Activated naive CD4-positive, alpha-beta T cell treated with anti-CD3 and anti-CD28 coated beads, Interleukin-2, amount 10 ng/mL, durations not matched to agents 7 days and 5 days (primary cell): ENCODE measurements at regions not wholly inside any gene's neighbourhood (a gene's known extent, or its start where the extent isn't known, plus 50 kb on each side); places are given as distances from the start of the nearest gene placed in this dataset.
"Not testable (repeated sequence)": the region's sequence is repeated elsewhere in the genome, so short reads cannot be mapped to it uniquely, and the experiment has no call there.

Experiments used
- CTCF ChIA-PET: fragments of 350-600 bp; sonication (Branson Sonifier 250); formaldehyde crosslinking; loops from one replicate; lab custom pipeline; 2021; ENCODE audit warnings: antibody characterized with exemption; lab: Charles Lee
- DNase-seq: peaks from one replicate; pipeline ENCODE4 v3.0.0-alpha.2; 2020
- H3K27ac Mint-ChIP-seq: one replicate; pipeline ENCODE4 v1.8.0; 2021; ENCODE audit warnings: mild to moderate bottlenecking, moderate library complexity, mixed read lengths
- H3K27me3 Mint-ChIP-seq: one replicate; pipeline ENCODE4 v1.8.0; 2021; ENCODE audit warnings: mild to moderate bottlenecking, mixed read lengths
- H3K36me3 Mint-ChIP-seq: one replicate; pipeline ENCODE4 v1.8.0; 2021; ENCODE audit warnings: mixed read lengths
- H3K4me1 Mint-ChIP-seq: one replicate; pipeline ENCODE4 v1.8.0; 2021; ENCODE audit warnings: mixed read lengths
- H3K4me3 Mint-ChIP-seq: one replicate; pipeline ENCODE4 v1.8.0; 2021; ENCODE audit warnings: mild to moderate bottlenecking, moderate library complexity, mixed read lengths
- H3K9me3 Mint-ChIP-seq: one replicate; pipeline ENCODE4 v1.8.0; 2021; ENCODE audit warnings: mixed read lengths

DNA sequence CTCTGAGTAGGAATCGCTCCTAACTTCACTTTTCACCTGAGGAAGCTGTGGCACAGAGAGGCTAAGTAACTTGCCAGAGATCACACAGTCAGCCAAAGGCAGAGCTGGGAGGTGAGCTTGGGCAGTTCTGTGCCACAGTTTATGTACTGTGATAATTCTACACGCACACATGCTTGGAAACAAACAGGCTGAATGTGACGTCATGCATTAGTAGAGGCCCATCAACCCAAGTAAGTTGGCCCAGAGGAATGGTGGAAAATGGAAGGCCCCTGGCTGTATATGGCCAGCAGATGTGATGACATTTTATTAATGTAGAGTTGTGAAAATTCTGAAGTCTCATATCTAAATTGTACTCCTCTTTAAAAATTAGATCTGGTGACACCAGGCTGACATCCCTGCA lies 394.0 kb downstream of the MIAT start:
- no peaks in the 10 kb centered on the region for H3K9me3 Mint-ChIP-seq
- H3K4me1 Mint-ChIP-seq, result no peaks in the 10 kb centered on the region
- CTCF ChIA-PET, result no interaction called here
- no peak for DNase-seq
- no peak overlapping the region for H3K27ac Mint-ChIP-seq
- H3K4me3 Mint-ChIP-seq, result no peak overlapping the region
- H3K27me3 Mint-ChIP-seq, result no peaks in the 10 kb centered on the region
- H3K36me3 Mint-ChIP-seq, result no peaks in the 10 kb centered on the region

DNA sequence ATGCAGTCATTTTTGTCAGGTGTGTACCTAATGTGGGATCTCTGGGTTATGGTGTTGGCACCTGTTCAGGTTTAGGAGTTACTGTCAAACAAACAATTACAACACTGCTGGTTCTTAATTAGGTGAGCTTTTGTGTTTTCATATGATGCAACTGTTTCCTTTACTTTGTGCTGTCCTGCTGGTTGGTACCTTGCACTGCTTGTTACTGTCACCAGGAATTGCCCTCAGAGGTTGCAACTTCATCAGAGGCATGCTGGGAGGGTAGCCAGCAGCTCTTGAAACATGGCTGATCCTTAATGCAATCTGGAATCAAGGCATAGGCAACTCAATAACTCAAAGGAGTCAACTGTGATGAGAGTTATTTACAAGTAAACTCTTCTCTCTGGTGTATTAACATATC lies 400.3 kb downstream of the MIAT start:
- no peak for DNase-seq
- CTCF ChIA-PET, result no interaction called here
- Mint-ChIP-seq H3K4me3 (no peak overlapping the region), H3K9me3 (no peaks in the 10 kb centered on the region), H3K4me1 (no peaks in the 10 kb centered on the region), H3K27me3 (peaks cover 4% of the 10 kb centered on the region), H3K27ac (no peak overlapping the region), H3K36me3 (no peaks in the 10 kb centered on the region)

DNA sequence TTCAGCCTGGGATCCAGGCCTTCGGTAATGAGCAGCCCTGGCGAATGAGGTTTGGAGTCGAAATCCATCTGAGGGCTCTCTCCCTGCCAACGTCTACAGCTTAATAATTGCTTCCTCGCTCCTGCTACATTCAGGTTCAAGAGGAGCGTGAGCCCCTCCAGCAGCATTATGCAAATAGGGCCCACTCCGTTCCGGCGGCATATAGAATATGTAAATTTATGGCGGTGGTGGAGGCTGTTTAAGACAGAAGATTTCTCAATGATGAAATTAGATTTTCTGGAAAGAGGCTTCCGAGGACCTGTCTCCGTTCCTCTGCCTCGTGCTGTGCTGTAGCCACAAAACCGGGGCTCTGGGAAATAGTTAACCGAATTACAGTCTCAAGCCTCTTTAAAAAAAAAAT lies 402.8 kb downstream of the MIAT start:
- Mint-ChIP-seq H3K4me1 (no peaks in the 10 kb centered on the region), H3K27ac (no peak overlapping the region), H3K27me3 (peaks cover 4% of the 10 kb centered on the region), H3K9me3 (no peaks in the 10 kb centered on the region), H3K4me3 (no peak overlapping the region), H3K36me3 (no peaks in the 10 kb centered on the region)
- CTCF ChIA-PET, result no interaction called here
- no peak for DNase-seq

DNA sequence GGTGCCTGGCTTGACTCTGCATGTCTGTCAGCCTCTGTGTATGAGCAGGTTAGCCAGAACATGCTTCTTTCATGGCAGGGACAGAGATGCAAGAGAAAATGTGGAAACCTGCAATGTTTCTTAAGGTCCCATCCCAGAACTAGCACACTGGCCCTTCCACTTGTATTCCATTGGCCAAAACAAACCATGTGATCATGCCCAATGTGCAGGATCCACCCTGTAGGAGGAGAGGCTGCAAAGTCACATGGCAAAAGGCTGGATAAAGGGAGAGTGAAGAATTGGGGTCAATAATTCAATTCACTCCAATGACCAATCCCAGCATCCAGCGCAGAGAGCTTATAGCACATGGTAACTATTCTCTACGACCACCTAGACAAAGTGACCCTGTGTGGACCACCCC lies 405.5 kb downstream of the MIAT start:
- no peak for DNase-seq
- Mint-ChIP-seq H3K9me3 (no peaks in the 10 kb centered on the region), H3K4me3 (no peak overlapping the region), H3K4me1 (no peaks in the 10 kb centered on the region), H3K27ac (no peak overlapping the region), H3K27me3 (peaks cover 4% of the 10 kb centered on the region), H3K36me3 (no peaks in the 10 kb centered on the region)
- CTCF ChIA-PET, result no interaction called here

DNA sequence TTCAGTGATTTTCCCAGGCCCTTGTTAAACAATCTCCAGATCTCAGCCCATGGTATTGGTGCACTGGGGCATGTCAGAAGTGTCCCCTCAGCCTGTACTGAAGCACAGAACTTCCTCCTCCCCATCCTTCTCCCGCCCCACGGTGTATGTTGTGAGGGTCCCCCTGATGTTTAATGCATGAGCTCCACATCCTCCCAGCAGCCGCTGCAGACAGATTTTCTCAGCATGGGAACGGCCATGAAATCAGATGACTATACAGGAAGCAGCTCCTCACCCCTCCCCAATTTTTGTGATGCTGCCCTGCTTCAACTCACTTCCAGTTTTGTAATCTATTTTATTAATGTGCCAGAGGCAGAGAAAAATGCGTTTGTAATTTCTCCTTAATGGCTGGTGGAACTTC lies 406.0 kb downstream of the MIAT start:
- Mint-ChIP-seq H3K4me1 (no peaks in the 10 kb centered on the region), H3K9me3 (no peaks in the 10 kb centered on the region), H3K36me3 (no peaks in the 10 kb centered on the region), H3K4me3 (no peak overlapping the region), H3K27me3 (peaks cover 4% of the 10 kb centered on the region), H3K27ac (no peak overlapping the region)
- CTCF ChIA-PET, result no interaction called here
- DNase-seq, result no peak

DNA sequence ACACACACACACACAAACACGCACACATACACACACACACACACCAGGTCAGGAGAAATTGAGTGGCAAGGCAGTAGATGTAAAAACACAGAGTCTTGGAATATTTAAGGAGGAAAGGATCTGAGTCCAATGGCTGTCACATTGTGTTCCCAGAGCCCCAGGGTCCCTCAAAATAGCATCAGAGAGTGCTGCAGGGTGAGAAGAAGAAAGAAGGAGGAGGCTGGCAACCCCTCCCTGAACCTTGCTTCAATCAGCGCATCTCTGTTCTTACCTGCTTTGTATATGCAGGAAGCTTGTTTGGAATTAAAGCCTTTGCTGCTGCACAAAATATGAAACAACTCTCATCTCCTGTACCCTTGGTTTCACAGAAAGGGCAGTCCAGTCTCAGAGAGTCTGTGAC lies 406.5 kb downstream of the MIAT start:
- Mint-ChIP-seq H3K27me3 (peaks cover 4% of the 10 kb centered on the region), H3K9me3 (no peaks in the 10 kb centered on the region), H3K4me3 (no peak overlapping the region), H3K4me1 (no peaks in the 10 kb centered on the region), H3K36me3 (no peaks in the 10 kb centered on the region), H3K27ac (no peak overlapping the region)
- CTCF ChIA-PET, result no interaction called here
- no peak for DNase-seq

DNA sequence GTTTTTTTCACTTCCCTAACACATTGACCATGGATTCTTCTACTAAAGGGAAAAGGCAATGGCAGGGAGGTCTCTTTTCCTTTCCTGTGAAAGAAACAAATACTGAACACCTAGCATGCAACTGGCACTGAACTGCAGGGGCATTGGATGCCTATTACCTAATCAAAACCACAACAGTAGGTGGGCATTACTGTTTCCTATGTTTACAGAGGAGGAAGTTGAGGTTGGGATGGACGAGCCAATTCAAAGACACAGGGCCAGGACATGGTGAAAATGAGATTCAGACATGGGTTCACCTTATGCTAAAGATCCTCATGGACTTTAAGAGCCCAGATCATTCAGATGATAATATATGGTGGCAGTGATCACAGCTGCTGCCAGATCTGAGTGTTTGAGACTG lies 407.0 kb downstream of the MIAT start:
- H3K9me3 Mint-ChIP-seq, result no peaks in the 10 kb centered on the region
- H3K4me3 Mint-ChIP-seq, result no peak overlapping the region
- H3K4me1 Mint-ChIP-seq, result no peaks in the 10 kb centered on the region
- no peak for DNase-seq
- CTCF ChIA-PET, result no interaction called here
- no peak overlapping the region for H3K27ac Mint-ChIP-seq
- H3K27me3 Mint-ChIP-seq, result peaks cover 4% of the 10 kb centered on the region
- no peaks in the 10 kb centered on the region for H3K36me3 Mint-ChIP-seq

DNA sequence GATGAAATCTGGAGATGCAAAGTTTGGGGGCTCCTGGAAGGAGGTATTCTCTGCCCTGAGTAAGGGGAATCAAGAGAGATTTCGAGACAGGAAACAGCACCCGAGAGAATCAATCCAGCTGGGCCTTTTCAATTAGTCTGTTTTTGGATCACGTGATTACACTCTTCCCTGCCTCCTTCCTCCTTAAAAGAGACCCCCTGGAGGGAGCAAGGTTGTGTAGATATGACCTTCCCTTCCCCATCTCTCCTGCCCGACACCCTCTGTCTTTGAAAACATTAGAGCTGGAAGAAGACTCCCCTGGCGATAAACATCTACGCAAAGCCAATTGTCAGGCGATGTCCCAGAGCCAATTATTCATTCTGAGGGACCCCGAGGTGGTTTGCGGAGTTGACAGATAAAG lies 407.9 kb downstream of the MIAT start:
- H3K27me3 Mint-ChIP-seq, result peaks cover 4% of the 10 kb centered on the region

DNA sequence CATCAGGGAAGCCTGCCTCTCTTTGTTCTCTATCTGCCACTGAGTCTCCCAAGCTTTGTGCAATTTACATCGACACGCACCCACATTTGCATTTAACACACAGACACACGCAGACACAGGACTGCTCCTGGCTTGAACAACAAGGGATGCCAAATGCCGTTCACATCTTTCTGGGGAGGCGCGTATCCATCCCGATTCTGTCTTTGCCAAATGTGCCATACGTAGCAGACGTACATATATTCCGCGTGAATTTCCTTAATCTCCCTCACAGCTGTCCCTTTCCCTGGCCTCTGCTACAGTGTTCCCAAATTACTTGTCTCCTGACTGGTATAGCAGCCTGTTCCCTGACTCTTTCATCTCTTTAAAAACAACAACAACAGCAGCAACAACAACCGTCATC lies 409.5 kb downstream of the MIAT start:
- Mint-ChIP-seq H3K4me1 (no peaks in the 10 kb centered on the region), H3K4me3 (no peak overlapping the region), H3K27me3 (peaks cover under 1% of the 10 kb centered on the region), H3K36me3 (no peaks in the 10 kb centered on the region), H3K27ac (no peak overlapping the region), H3K9me3 (no peaks in the 10 kb centered on the region)
- CTCF ChIA-PET, result no interaction called here
- no peak for DNase-seq

More for the DNA sequence above, 407.9 kb downstream of the MIAT start:
- Mint-ChIP-seq H3K36me3 (no peaks in the 10 kb centered on the region), H3K4me3 (no peak overlapping the region), H3K27ac (no peak overlapping the region), H3K9me3 (no peaks in the 10 kb centered on the region), H3K4me1 (no peaks in the 10 kb centered on the region)
- CTCF ChIA-PET, result no interaction called here
- DNase-seq, result no peak

DNA sequence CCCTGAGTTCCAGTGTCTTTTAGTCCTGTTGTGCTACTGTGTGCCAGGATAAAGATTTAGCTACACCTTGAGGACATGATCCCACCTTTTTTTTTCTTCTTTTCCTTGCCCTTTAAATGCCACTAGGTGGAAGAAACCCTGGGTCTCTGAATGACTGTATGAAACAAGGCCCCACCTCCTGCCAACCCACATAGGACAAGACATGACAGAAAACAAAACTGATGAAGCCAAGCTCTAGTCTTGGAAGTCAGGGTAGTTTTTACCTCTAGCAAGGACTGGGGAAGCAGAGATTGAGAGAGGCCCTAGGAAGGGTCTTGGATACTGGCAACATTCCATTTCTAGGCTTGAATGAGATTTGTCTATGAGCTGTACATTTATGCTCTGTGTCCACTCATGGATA lies 410.7 kb downstream of the MIAT start:
- DNase-seq, result no peak
- H3K4me3 Mint-ChIP-seq, result no peak overlapping the region
- H3K27me3 Mint-ChIP-seq, result no peaks in the 10 kb centered on the region
- no peaks in the 10 kb centered on the region for H3K4me1 Mint-ChIP-seq
- CTCF ChIA-PET, result no interaction called here
- no peak overlapping the region for H3K27ac Mint-ChIP-seq
- H3K9me3 Mint-ChIP-seq, result no peaks in the 10 kb centered on the region
- H3K36me3 Mint-ChIP-seq, result no peaks in the 10 kb centered on the region

DNA sequence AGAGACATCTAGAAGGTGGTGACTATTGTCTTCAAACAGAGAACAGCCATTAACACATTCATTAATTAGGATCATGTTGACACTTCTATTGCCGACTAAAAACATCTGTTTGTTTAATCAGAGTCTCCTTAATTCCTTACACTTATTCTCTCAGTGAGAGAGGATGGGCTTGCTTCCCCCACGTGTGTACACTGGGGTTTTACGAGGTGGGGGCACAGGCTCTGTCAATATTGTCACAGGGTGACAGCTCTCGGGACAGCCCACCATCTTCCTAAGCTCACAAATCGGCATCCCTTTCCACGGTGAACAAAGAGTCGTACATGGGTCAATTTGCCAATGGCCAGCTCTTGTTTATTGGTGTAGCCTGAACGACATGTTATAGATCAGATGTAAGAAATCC lies 413.2 kb downstream of the MIAT start:
- DNase-seq, result no peak
- CTCF ChIA-PET, result no interaction called here
- peaks cover 7% of the 10 kb centered on the region for H3K27me3 Mint-ChIP-seq
- no peaks in the 10 kb centered on the region for H3K4me1 Mint-ChIP-seq
- H3K36me3 Mint-ChIP-seq, result no peaks in the 10 kb centered on the region
- H3K4me3 Mint-ChIP-seq, result no peak overlapping the region
- H3K9me3 Mint-ChIP-seq, result no peaks in the 10 kb centered on the region
- no peak overlapping the region for H3K27ac Mint-ChIP-seq

DNA sequence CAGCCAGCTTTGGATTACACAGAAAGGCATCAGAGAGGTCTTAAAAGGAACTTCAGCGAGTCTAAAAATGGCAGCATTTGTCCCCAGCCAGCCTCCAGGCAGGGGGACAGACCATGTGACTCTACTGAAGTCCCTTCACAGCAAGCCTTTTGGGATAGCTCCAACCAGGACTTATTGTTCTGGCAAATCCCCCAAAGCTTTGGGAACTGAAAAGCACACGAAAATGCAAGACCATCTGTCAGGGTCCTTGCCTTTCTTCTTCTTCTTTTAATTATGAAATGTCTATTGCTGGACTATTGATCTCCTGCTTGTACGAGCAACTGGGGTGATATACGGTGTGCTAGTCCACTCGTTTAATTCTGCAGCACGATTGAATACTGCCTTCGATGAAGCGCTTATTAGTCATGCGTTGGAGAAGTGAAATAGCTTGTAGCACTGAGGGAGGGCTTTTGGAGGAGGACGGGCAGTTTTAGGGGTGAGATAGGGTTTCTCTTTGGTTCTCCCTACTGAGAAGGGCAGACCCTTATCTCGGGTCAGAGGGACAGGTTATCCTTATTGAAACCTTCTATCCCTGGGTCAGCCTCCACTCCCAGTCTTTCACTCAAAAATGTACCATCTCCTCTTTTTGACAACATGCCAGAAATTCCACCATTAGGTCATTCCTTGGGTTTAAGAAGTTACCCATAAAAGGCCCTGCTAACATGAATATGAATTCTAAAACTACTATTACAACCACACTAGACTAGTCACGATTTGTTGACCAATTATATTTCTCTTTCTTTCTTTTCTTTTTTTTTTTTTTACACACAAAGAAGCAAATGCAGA lies 416.4 kb downstream of the MIAT start:
- H3K4me3 Mint-ChIP-seq, result no peak overlapping the region
- peaks cover 11% of the 10 kb centered on the region for H3K27me3 Mint-ChIP-seq
- DNase-seq, result no peak
- no peaks in the 10 kb centered on the region for H3K36me3 Mint-ChIP-seq
- CTCF ChIA-PET, result no interaction called here
- H3K27ac Mint-ChIP-seq, result no peak overlapping the region
- no peaks in the 10 kb centered on the region for H3K4me1 Mint-ChIP-seq
- H3K9me3 Mint-ChIP-seq, result no peaks in the 10 kb centered on the region

DNA sequence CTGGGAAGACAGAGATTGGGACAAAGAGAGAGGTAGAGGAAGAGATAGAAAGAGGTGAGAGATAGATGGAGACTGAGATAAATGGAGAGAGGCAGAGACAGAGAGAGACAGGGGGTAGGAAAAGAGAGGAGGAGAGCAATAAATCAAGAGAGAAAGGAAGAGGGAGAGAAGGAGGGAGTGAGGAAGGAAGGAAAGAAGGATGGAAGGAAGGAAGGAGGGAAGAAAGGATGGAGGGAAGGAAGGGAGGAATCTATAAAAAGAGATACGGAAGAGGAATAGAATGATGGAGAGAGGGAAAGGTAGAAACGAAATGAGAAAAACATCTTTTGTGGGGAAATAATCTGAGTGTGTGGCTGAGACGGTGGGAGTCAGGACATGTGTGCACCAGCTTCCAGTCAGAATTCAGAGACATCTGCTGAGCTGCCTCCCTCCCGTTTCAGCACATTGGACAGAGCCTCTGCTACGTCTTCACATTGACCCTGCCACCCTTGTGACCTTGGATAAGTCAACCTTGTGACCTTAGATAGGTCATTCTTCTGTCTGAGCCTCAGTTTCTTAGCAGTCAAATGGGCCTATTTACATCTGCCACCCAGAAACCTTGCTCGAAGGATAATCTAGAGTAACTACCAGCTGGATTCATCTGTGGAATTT lies 417.8 kb downstream of the MIAT start:
- DNase-seq, result no peak
- no peaks in the 10 kb centered on the region for H3K9me3 Mint-ChIP-seq
- H3K27ac Mint-ChIP-seq, result no peak overlapping the region
- CTCF ChIA-PET, result interaction anchor here (0.6 kb wide), 1 partner anchor 1752 kb away, joined by 3 read pairs; no protein-coding TSS in a partner anchor
- H3K4me1 Mint-ChIP-seq, result no peaks in the 10 kb centered on the region
- H3K4me3 Mint-ChIP-seq, result no peak overlapping the region
- H3K27me3 Mint-ChIP-seq, result peaks cover 11% of the 10 kb centered on the region
- no peaks in the 10 kb centered on the region for H3K36me3 Mint-ChIP-seq

DNA sequence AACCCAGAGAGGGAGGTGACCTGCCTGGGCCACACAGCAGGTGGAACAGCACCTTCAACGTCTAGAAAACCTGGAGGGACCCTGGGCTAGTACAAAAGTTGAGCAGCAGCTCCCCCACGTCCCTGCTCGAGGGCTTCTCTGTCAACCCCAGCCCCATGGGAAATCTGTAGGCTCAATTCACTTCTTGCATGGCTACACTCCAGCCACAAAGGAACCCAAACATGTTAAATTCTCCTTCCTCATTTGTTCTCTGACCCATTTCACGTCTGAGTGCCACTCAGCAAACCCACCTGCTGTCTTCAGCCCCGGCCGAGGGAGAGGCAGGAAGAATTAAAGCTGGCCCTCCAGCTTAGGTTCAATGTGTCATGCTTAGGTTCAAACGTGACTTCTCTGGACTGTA lies 418.5 kb downstream of the MIAT start:
- DNase-seq, result no peak
- CTCF ChIA-PET, result interaction anchor here (0.6 kb wide), 1 partner anchor 1753 kb away, joined by 3 read pairs; no protein-coding TSS in a partner anchor
- no peaks in the 10 kb centered on the region for H3K4me1 Mint-ChIP-seq
- no peak overlapping the region for H3K27ac Mint-ChIP-seq
- H3K36me3 Mint-ChIP-seq, result no peaks in the 10 kb centered on the region
- no peak overlapping the region for H3K4me3 Mint-ChIP-seq
- no peaks in the 10 kb centered on the region for H3K9me3 Mint-ChIP-seq
- H3K27me3 Mint-ChIP-seq, result peaks cover 11% of the 10 kb centered on the region

DNA sequence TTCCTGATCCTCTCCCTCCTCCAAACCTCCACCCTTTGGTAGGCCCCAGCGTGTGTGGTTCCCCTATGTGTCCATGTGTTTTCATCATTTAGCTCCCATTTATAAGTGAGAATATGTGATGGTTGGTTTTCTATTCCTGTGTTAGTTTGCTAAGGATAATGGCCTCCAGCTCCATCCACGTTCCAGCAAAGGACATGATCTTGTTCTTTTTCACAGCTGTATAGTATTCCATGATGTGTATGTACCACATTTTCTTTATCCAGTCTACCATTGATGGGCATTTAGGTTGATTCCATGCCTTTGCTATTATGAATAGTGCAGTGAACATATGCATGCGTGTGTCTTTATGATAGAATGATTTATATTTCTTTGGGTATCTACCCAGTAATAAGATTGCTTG lies 420.7 kb downstream of the MIAT start:
- H3K4me3 Mint-ChIP-seq, H3K4me1 Mint-ChIP-seq, DNase-seq, H3K36me3 Mint-ChIP-seq, H3K9me3 Mint-ChIP-seq, CTCF ChIA-PET, H3K27ac Mint-ChIP-seq: not testable (repeated sequence)
- H3K27me3 Mint-ChIP-seq, result peaks cover 11% of the 10 kb centered on the region
